ENCODE measurements at regions not wholly inside any gene's neighbourhood (a gene's known extent, or its start where the extent isn't known, plus 50 kb on each side); places are given as distances from the start of the nearest gene placed in this dataset.

GRCh38 chr14:34270361-34270760 lies 191.7 kb downstream of the SPTSSA start:
- BruUV-seq (replicated peaks): no TSS peak
- in situ Hi-C loops (cut with MboI) (no loop called here), intact Hi-C loops (cut with micrococcal nuclease) (no loop called here)
- Histone ChIP-seq H3K79me2 (ENCODE audit: control insufficient read depth, insufficient read depth, low read length) (no peaks in the 10 kb centered on the region), H3K9me3 (replicated peaks; ENCODE audit: control insufficient read depth, insufficient read depth, low read depth, low read length) (no peaks in the 10 kb centered on the region), H3K9ac (ENCODE audit: insufficient read depth in 1 of 2, low read depth in 2 of 2, low read length in 2 of 2) (no peak overlapping the region), H3K27ac (ENCODE audit: extremely low read depth, low read depth, low read length) (no peak overlapping the region), H2AFZ (ENCODE audit: low read depth, low read length) (no peak overlapping the region), H3K4me2 (ENCODE audit: insufficient read depth, low read length) (no peak overlapping the region), H3K4me3 (no peak overlapping the region), H3K9me1 (ENCODE audit: control insufficient read depth, insufficient read depth, low read length) (no peaks in the 10 kb centered on the region), H3K4me1 (replicated peaks in 1 of 2; ENCODE audit: control insufficient read depth in 2 of 2, insufficient read depth in 2 of 2, low read length in 2 of 2) (no peaks in the 10 kb centered on the region), H4K20me1 (replicated peaks; ENCODE audit: control insufficient read depth, insufficient read depth, low read length) (no peaks in the 10 kb centered on the region), H3K36me3 (ENCODE audit: control insufficient read depth, insufficient read depth, low read length) (no peaks in the 10 kb centered on the region), H3K27me3 (ENCODE audit: control insufficient read depth in 2 of 2, insufficient read depth in 2 of 2, low read length in 2 of 2) (no peaks in the 10 kb centered on the region)
- CTCF ChIA-PET (ENCODE audit: low intra/inter-chr PET ratio): no interaction called here
- ATAC-seq (no peak), FAIRE-seq (no peak), DNase-seq (ENCODE audit: extremely low read depth in 1 of 4, low spot score in 3 of 4) (no peak)
- 0% methylated on average over 5 of the region's 5 CpGs for WGBS (ENCODE audit: insufficient coverage, low coverage, missing lambda C conversion rate)
- POLR2A ChIA-PET: no interaction called here
- TF ChIP-seq ZNF124 (CRISPR knock-in tag; IDR thresholded peaks at IDR 0.05) (no peak), ZSCAN32 (CRISPR knock-in tag; IDR thresholded peaks at IDR 0.05) (no peak), HNRNPH1 (optimal IDR thresholded peaks at IDR 0.05; ENCODE audit: low read depth, low read length) (no peak), MED1 (CRISPR knock-in tag; IDR thresholded peaks at IDR 0.05; ENCODE audit: borderline replicate concordance) (no peak), TEAD1 (CRISPR knock-in tag; IDR thresholded peaks at IDR 0.05) (no peak), KLF16 (IDR thresholded peaks at IDR 0.05) (no peak), KAT8 (IDR thresholded peaks at IDR 0.05; ENCODE audit: low read depth) (no peak), NCOA1 (IDR thresholded peaks at IDR 0.05; ENCODE audit: low read depth) (no peak), ZNF232 (CRISPR knock-in tag; IDR thresholded peaks at IDR 0.05) (no peak), ZNF76 (CRISPR knock-in tag; IDR thresholded peaks at IDR 0.05; ENCODE audit: borderline replicate concordance) (no peak), MAFK (IDR thresholded peaks at IDR 0.05; ENCODE audit: low read length) (no peak), NFXL1 (CRISPR knock-in tag; IDR thresholded peaks at IDR 0.05) (no peak), ZBTB2 (IDR thresholded peaks at IDR 0.05) (no peak), ZNF280B (CRISPR knock-in tag; IDR thresholded peaks at IDR 0.05) (no peak), ZNF583 (CRISPR knock-in tag; IDR thresholded peaks at IDR 0.05) (no peak), NBN (IDR thresholded peaks at IDR 0.05; ENCODE audit: low read depth) (no peak), GABPA (tag; conservative IDR thresholded peaks at IDR 0.05; ENCODE audit: low read depth) (no peak), POLR3A (IDR thresholded peaks at IDR 0.05; ENCODE audit: borderline replicate concordance, extremely low read depth, insufficient read depth, insufficient read length) (no peak)
- TF ChIP-seq, protein P1, sequence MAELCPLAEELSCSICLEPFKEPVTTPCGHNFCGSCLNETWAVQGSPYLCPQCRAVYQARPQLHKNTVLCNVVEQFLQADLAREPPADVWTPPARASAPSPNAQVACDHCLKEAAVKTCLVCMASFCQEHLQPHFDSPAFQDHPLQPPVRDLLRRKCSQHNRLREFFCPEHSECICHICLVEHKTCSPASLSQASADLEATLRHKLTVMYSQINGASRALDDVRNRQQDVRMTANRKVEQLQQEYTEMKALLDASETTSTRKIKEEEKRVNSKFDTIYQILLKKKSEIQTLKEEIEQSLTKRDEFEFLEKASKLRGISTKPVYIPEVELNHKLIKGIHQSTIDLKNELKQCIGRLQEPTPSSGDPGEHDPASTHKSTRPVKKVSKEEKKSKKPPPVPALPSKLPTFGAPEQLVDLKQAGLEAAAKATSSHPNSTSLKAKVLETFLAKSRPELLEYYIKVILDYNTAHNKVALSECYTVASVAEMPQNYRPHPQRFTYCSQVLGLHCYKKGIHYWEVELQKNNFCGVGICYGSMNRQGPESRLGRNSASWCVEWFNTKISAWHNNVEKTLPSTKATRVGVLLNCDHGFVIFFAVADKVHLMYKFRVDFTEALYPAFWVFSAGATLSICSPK (IDR thresholded peaks at IDR 0.05; ENCODE audit: borderline replicate concordance): no peak

Data from K562 (cell line).